ENCODE measurements at regions not wholly inside any gene's neighbourhood (a gene's known extent, or its start where the extent isn't known, plus 50 kb on each side); places are given as distances from the start of the nearest gene placed in this dataset.
"Not testable (repeated sequence)": the region's sequence is repeated elsewhere in the genome, so short reads cannot be mapped to it uniquely, and the experiment has no call there.

GRCh38 chr6:5836597-5836996 is 170.1 kb downstream of the NRN1 start:
- DNase-seq = not testable (repeated sequence)

DNA sequence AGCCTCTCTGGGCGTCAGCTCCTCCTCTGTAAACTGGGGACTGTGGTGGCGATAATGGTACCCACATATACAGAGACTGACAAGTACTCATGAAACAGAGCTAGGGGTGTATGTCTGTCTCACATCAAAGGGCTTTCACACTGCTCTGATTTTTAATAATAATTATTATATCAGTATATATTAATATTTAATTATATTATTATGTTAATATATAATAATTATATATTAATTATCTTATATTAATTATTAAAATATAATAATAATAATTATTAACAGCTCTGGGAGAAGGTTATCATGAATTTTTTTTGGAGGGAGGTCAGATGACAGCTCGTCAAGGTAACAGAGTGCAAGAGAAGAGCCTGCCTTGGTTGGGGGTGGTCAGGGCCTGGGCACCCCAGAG is 173.6 kb downstream of the NRN1 start:
- DNase-seq = no peak

- DNase-seq = no peak
Measured at GRCh38 chr6:5832668-5833067, 174.1 kb downstream of the NRN1 start.

- not testable (repeated sequence) for DNase-seq
Measured at GRCh38 chr6:5831219-5831862, 175.4 kb downstream of the NRN1 start.

DNA sequence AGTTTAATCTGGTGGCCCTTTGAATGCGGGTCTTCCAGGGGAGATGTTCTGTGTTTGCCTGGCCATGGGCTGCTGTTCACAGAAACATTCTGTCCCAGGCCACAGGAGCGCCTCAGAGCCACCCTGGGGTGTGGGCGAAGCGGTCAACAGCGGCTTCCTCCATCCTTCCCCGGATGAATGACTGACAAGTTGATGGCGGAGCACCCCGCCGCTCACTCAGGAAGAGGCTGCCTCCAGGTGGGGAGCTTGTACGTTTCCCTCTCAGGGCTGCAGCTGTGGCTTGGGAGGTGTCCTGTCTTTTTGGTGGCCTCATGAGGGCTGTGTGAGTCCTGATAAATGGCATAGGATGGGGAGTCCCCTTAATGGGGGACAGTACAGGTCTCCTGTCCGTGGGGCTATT is 178.4 kb downstream of the NRN1 start:
- no peak for DNase-seq

DNA sequence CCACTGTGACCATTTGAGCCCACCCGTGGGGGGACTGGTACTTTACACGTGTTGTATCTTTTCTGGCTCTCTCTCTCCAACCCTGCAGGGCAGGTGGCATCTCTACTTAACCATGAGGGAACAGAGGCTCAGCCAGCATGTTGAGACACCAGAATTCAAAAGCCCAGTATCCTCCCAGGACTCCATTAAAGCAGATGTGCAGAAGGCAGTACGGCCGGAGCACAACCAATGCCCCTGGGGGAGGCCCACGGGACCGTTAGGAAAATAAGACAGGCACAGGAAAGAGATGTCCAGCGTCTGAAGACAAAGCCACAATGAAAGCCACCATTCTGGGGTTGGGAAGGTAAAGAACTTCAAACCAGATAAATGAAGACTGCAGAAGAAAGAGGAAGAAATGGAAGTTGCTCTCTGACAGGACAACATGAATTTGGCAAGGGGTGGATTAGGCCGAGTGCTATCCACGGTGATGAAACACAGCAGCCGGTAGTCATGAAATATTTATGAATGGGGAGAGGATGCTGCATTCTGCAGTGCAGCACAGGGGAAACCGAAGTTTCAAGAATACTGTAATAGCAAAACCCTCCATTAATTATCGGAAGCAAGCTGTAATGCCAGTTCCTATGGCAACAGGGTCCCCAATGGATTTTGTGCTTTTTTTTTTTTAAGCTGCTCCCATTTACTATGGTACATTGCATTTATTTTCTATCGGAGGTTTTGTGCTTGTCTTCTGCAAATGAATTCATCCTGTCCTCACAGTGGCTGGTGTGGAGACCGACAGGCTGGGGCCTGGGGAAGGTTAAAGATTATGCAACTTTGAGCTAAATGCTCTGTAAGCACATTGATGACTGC is 179.4 kb downstream of the NRN1 start:
- DNase-seq = no peak

- not testable (repeated sequence) for DNase-seq
Measured at GRCh38 chr6:5824382-5824983, 182.2 kb downstream of the NRN1 start.

Measured in NCI-H748 treated with DMSO at 0.1 percent for 48 hours (cell line).